ENCODE measurements at regions not wholly inside any gene's neighbourhood (a gene's known extent, or its start where the extent isn't known, plus 50 kb on each side); places are given as distances from the start of the nearest gene placed in this dataset.

DNA sequence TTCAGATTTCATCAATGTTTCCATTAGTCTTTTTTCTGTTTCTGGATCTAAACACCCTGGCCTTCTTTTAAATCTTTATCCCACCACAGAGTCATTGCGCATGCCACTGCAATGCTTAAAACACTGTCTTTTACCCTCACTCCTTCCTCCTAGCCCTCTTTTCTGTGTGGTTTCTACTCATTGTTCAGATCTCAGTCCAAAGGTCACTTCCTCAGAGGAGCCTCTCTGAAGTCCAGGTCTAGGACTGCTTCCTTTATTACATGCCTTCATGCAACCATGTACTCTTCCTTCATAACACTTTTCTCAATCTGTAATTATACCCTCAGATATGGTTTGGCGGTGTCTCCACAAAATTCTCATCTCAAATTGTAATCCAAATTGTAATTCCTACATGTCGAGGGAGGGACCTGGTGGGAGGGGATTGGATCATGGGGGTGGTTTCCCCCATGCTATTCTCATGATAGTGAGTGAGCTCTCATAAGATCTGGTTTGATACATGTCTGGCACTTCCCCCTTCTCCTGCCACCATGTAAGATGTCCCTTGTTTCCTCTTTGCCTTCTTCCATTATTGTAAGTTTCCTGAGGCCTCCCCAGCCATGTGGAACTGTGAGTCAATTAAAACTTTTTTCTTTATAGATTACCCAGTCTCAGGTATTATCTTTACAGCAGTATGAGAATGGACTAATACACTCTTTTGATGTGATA is 808.9 kb downstream of the DIAPH3 start:
- TF ChIP-seq ZFP30 (CRISPR knock-in tag; IDR thresholded peaks at IDR 0.05) (no peak), CSDC2 (CRISPR knock-in tag; IDR thresholded peaks at IDR 0.05) (no peak), TOX (CRISPR knock-in tag; IDR thresholded peaks at IDR 0.05; ENCODE audit: borderline replicate concordance) (no peak), ARNTL (CRISPR knock-in tag; IDR thresholded peaks at IDR 0.05; ENCODE audit: borderline replicate concordance, low read depth) (no peak), ZC3H10 (CRISPR knock-in tag; IDR thresholded peaks at IDR 0.05) (no peak), ZFP3 (CRISPR knock-in tag; IDR thresholded peaks at IDR 0.05) (no peak), RARB (CRISPR knock-in tag; IDR thresholded peaks at IDR 0.05) (no peak), GLIS3 (CRISPR knock-in tag; IDR thresholded peaks at IDR 0.05) (no peak), SNAI2 (CRISPR knock-in tag; IDR thresholded peaks at IDR 0.05) (no peak)
- TF ChIP-seq, protein P1, sequence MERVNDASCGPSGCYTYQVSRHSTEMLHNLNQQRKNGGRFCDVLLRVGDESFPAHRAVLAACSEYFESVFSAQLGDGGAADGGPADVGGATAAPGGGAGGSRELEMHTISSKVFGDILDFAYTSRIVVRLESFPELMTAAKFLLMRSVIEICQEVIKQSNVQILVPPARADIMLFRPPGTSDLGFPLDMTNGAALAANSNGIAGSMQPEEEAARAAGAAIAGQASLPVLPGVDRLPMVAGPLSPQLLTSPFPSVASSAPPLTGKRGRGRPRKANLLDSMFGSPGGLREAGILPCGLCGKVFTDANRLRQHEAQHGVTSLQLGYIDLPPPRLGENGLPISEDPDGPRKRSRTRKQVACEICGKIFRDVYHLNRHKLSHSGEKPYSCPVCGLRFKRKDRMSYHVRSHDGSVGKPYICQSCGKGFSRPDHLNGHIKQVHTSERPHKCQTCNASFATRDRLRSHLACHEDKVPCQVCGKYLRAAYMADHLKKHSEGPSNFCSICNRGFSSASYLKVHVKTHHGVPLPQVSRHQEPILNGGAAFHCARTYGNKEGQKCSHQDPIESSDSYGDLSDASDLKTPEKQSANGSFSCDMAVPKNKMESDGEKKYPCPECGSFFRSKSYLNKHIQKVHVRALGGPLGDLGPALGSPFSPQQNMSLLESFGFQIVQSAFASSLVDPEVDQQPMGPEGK (CRISPR knock-in tag; IDR thresholded peaks at IDR 0.05; ENCODE audit: borderline replicate concordance), result no peak
- TF ChIP-seq, protein P2, sequence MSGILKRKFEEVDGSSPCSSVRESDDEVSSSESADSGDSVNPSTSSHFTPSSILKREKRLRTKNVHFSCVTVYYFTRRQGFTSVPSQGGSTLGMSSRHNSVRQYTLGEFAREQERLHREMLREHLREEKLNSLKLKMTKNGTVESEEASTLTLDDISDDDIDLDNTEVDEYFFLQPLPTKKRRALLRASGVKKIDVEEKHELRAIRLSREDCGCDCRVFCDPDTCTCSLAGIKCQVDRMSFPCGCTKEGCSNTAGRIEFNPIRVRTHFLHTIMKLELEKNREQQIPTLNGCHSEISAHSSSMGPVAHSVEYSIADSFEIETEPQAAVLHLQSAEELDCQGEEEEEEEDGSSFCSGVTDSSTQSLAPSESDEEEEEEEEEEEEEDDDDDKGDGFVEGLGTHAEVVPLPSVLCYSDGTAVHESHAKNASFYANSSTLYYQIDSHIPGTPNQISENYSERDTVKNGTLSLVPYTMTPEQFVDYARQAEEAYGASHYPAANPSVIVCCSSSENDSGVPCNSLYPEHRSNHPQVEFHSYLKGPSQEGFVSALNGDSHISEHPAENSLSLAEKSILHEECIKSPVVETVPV (CRISPR knock-in tag; IDR thresholded peaks at IDR 0.05), result no peak
- TF ChIP-seq, protein P3, sequence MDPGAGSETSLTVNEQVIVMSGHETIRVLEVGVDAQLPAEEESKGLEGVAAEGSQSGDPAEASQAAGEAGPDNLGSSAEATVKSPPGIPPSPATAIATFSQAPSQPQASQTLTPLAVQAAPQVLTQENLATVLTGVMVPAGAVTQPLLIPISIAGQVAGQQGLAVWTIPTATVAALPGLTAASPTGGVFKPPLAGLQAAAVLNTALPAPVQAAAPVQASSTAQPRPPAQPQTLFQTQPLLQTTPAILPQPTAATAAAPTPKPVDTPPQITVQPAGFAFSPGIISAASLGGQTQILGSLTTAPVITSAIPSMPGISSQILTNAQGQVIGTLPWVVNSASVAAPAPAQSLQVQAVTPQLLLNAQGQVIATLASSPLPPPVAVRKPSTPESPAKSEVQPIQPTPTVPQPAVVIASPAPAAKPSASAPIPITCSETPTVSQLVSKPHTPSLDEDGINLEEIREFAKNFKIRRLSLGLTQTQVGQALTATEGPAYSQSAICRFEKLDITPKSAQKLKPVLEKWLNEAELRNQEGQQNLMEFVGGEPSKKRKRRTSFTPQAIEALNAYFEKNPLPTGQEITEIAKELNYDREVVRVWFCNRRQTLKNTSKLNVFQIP (CRISPR knock-in tag; IDR thresholded peaks at IDR 0.05; ENCODE audit: borderline replicate concordance, low read depth), result no peak
- TF ChIP-seq, protein P4, sequence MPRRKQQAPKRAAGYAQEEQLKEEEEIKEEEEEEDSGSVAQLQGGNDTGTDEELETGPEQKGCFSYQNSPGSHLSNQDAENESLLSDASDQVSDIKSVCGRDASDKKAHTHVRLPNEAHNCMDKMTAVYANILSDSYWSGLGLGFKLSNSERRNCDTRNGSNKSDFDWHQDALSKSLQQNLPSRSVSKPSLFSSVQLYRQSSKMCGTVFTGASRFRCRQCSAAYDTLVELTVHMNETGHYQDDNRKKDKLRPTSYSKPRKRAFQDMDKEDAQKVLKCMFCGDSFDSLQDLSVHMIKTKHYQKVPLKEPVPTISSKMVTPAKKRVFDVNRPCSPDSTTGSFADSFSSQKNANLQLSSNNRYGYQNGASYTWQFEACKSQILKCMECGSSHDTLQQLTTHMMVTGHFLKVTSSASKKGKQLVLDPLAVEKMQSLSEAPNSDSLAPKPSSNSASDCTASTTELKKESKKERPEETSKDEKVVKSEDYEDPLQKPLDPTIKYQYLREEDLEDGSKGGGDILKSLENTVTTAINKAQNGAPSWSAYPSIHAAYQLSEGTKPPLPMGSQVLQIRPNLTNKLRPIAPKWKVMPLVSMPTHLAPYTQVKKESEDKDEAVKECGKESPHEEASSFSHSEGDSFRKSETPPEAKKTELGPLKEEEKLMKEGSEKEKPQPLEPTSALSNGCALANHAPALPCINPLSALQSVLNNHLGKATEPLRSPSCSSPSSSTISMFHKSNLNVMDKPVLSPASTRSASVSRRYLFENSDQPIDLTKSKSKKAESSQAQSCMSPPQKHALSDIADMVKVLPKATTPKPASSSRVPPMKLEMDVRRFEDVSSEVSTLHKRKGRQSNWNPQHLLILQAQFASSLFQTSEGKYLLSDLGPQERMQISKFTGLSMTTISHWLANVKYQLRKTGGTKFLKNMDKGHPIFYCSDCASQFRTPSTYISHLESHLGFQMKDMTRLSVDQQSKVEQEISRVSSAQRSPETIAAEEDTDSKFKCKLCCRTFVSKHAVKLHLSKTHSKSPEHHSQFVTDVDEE (CRISPR knock-in tag; IDR thresholded peaks at IDR 0.05), result no peak
- TF ChIP-seq, protein P5, sequence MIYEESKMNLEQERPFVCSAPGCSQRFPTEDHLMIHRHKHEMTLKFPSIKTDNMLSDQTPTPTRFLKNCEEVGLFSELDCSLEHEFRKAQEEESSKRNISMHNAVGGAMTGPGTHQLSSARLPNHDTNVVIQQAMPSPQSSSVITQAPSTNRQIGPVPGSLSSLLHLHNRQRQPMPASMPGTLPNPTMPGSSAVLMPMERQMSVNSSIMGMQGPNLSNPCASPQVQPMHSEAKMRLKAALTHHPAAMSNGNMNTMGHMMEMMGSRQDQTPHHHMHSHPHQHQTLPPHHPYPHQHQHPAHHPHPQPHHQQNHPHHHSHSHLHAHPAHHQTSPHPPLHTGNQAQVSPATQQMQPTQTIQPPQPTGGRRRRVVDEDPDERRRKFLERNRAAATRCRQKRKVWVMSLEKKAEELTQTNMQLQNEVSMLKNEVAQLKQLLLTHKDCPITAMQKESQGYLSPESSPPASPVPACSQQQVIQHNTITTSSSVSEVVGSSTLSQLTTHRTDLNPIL (CRISPR knock-in tag; IDR thresholded peaks at IDR 0.05; ENCODE audit: low read depth), result no peak

Data from SK-N-SH treated with all-trans-retinoic acid at 6 μM for 48 hours (cell line).